ENCODE measurements at regions not wholly inside any gene's neighbourhood (a gene's known extent, or its start where the extent isn't known, plus 50 kb on each side); places are given as distances from the start of the nearest gene placed in this dataset.

GRCh38 chr14:95391331-95391730 lies 71.6 kb upstream of the CLMN start:
- no peak overlapping the region for H3K4me3 ChIP-seq (ENCODE audit: control insufficient read depth, low read depth, low read length)
- TF ChIP-seq CTCF (conservative IDR thresholded peaks at IDR 0.05; ENCODE audit: control insufficient read depth, insufficient read depth, low read depth, low read length): no peak

GRCh38 chr14:95389471-95390011 lies 69.8 kb upstream of the CLMN start:
- no peak for TF ChIP-seq CTCF (conservative IDR thresholded peaks at IDR 0.05; ENCODE audit: control insufficient read depth, insufficient read depth, low read depth, low read length)
- H3K4me3 ChIP-seq (ENCODE audit: control insufficient read depth, low read depth, low read length): no peak overlapping the region
- peak; percentile 96 for DNase-seq (ENCODE audit: low read depth)

More at GRCh38 chr14:95391331-95391730, 71.6 kb upstream of the CLMN start:
- DNase-seq (ENCODE audit: low read depth): no peak

GRCh38 chr14:95388699-95389098 lies 69.0 kb upstream of the CLMN start:
- DNase-seq (ENCODE audit: low read depth): peak; percentile 80
- no peak overlapping the region for H3K4me3 ChIP-seq (ENCODE audit: control insufficient read depth, low read depth, low read length)
- no peak for TF ChIP-seq CTCF (conservative IDR thresholded peaks at IDR 0.05; ENCODE audit: control insufficient read depth, insufficient read depth, low read depth, low read length)

- no peak for TF ChIP-seq CTCF (conservative IDR thresholded peaks at IDR 0.05; ENCODE audit: control insufficient read depth, insufficient read depth, low read depth, low read length)
- no peak for DNase-seq (ENCODE audit: low read depth)
- H3K4me3 ChIP-seq (ENCODE audit: control insufficient read depth, low read depth, low read length): no peak overlapping the region
Measured at GRCh38 chr14:95387826-95388445, 68.2 kb upstream of the CLMN start.

- no peak for TF ChIP-seq CTCF (conservative IDR thresholded peaks at IDR 0.05; ENCODE audit: control insufficient read depth, insufficient read depth, low read depth, low read length)
- H3K4me3 ChIP-seq (ENCODE audit: control insufficient read depth, low read depth, low read length): no peak overlapping the region
- peak; percentile 27 for DNase-seq (ENCODE audit: low read depth)
Measured at GRCh38 chr14:95386536-95387095, 66.9 kb upstream of the CLMN start.

GRCh38 chr14:95385701-95386100 lies 66.0 kb upstream of the CLMN start:
- no peak overlapping the region for H3K4me3 ChIP-seq (ENCODE audit: control insufficient read depth, low read depth, low read length)
- TF ChIP-seq CTCF (conservative IDR thresholded peaks at IDR 0.05; ENCODE audit: control insufficient read depth, insufficient read depth, low read depth, low read length): no peak
- DNase-seq (ENCODE audit: low read depth): no peak
